WTC11 (cell line): ENCODE measurements at regions not wholly inside any gene's neighbourhood (a gene's known extent, or its start where the extent isn't known, plus 50 kb on each side); places are given as distances from the start of the nearest gene placed in this dataset.

Source experiments
- ATAC-seq: fragments of 200-7000 bp; cut with Tn5 transposase; 2 replicates; pipeline ENCODE4 v1.10.0; 2021; ENCODE audit warnings: mild to moderate bottlenecking, moderate library complexity
- CTCF ChIA-PET: fragments of 300-600 bp; sonication (Branson Sonifier 250); formaldehyde crosslinking; loops from one replicate; lab custom pipeline; 2021; ENCODE audit warnings: antibody characterized with exemption; lab: Charles Lee
- POLR2A ChIA-PET: fragments of 350-600 bp; sonication (Branson Sonifier 250); formaldehyde crosslinking; loops from one replicate; lab custom pipeline; 2021; ENCODE audit warnings: antibody characterized with exemption; lab: Charles Lee
- DNase-seq: peaks from one replicate; pipeline ENCODE4 v3.0.0; 2021; ENCODE audit warnings: low spot score
- H3K27ac Mint-ChIP-seq: 2 replicates; pipeline ENCODE4 v1.8.0; 2021; ENCODE audit warnings: mixed read lengths
- H3K27me3 Mint-ChIP-seq: 2 replicates; pipeline ENCODE4 v1.8.0; 2021; ENCODE audit warnings: low read depth, mild to moderate bottlenecking, moderate library complexity, mixed read lengths
- H3K36me3 Mint-ChIP-seq: 2 replicates; pipeline ENCODE4 v1.8.0; 2021; ENCODE audit warnings: mixed read lengths
- H3K4me1 Mint-ChIP-seq: 2 replicates; pipeline ENCODE4 v1.8.0; 2022; ENCODE audit warnings: mixed read lengths
- H3K4me3 Mint-ChIP-seq: 2 replicates; pipeline ENCODE4 v1.8.0; 2021; ENCODE audit warnings: mild to moderate bottlenecking, moderate library complexity, mixed read lengths
- H3K9me3 Mint-ChIP-seq: 2 replicates; pipeline ENCODE4 v1.8.0; 2021; ENCODE audit warnings: mixed read lengths
- ATF1 ChIP-seq: sonication (generic); formaldehyde crosslinking; IDR thresholded peaks from 2 replicates; pipeline ENCODE4 v1.8.1; 2023; ENCODE audit warnings: mild to moderate bottlenecking, moderate library complexity, missing genetic modification reagents
- CBFB ChIP-seq: sonication (generic); formaldehyde crosslinking; IDR thresholded peaks from 2 replicates; pipeline ENCODE4 v1.8.1; 2022; ENCODE audit warnings: mild to moderate bottlenecking, low read depth, missing genetic modification reagents
- CREB1 ChIP-seq: sonication (generic); formaldehyde crosslinking; IDR thresholded peaks from 2 replicates; pipeline ENCODE4 v1.8.0; 2023; ENCODE audit warnings: mild to moderate bottlenecking, missing genetic modification reagents
- ESRRA ChIP-seq: sonication (generic); formaldehyde crosslinking; IDR thresholded peaks from 2 replicates; pipeline ENCODE4 v1.8.1; 2022; ENCODE audit warnings: mild to moderate bottlenecking, missing genetic modification reagents, borderline replicate concordance
- FOXJ3 ChIP-seq: sonication (generic); formaldehyde crosslinking; IDR thresholded peaks from 2 replicates; pipeline ENCODE4 v1.9.0; 2021; ENCODE audit warnings: missing genetic modification reagents, mild to moderate bottlenecking, borderline replicate concordance
- GTF2I ChIP-seq: fragments of 250-450 bp; sonication (Bioruptor Pico); conservative IDR thresholded peaks from 2 replicates; pipeline ENCODE4 v1.4.0; 2021; ENCODE audit warnings: mild to moderate bottlenecking
- JUN ChIP-seq: sonication (generic); formaldehyde crosslinking; IDR thresholded peaks from 2 replicates; pipeline ENCODE4 v1.8.0; 2023; ENCODE audit warnings: mild to moderate bottlenecking, missing genetic modification reagents
- NFE2L1 ChIP-seq: sonication (generic); formaldehyde crosslinking; IDR thresholded peaks from 2 replicates; pipeline ENCODE4 v1.8.1; 2023; ENCODE audit warnings: missing genetic modification reagents
- RELA ChIP-seq: sonication (generic); formaldehyde crosslinking; IDR thresholded peaks from 2 replicates; pipeline ENCODE4 v1.8.1; 2022; ENCODE audit warnings: missing genetic modification reagents, mild to moderate bottlenecking, borderline replicate concordance
- SMAD4 ChIP-seq: sonication (generic); formaldehyde crosslinking; IDR thresholded peaks from 2 replicates; pipeline ENCODE4 v1.8.0; 2022; ENCODE audit warnings: mild to moderate bottlenecking, missing genetic modification reagents
- TCF7 ChIP-seq: sonication (generic); formaldehyde crosslinking; IDR thresholded peaks from 2 replicates; pipeline ENCODE4 v1.8.0; 2022; ENCODE audit warnings: mild to moderate bottlenecking, low read depth, missing genetic modification reagents, moderate library complexity
- TF ChIP-seq, protein P1 (sequence below): fragments of 250-450 bp; sonication (Bioruptor Pico); IDR thresholded peaks from 2 replicates; pipeline ENCODE4 v1.9.0; 2021; ENCODE audit warnings: mild to moderate bottlenecking
- TF ChIP-seq, protein P2 (sequence below): fragments of 250-450 bp; sonication (Bioruptor Pico); conservative IDR thresholded peaks from 2 replicates; pipeline ENCODE4 v1.9.0; 2021; ENCODE audit warnings: mild to moderate bottlenecking
- TF ChIP-seq, protein P3 (sequence below): sonication (generic); formaldehyde crosslinking; conservative IDR thresholded peaks from 2 replicates; pipeline ENCODE4 v1.8.1; 2023; ENCODE audit warnings: mild to moderate bottlenecking, low read depth, missing genetic modification reagents, moderate library complexity
- TF ChIP-seq, protein P4 (sequence below): sonication (generic); formaldehyde crosslinking; IDR thresholded peaks from 2 replicates; pipeline ENCODE4 v1.8.0; 2023; ENCODE audit warnings: missing genetic modification reagents
- TF ChIP-seq, protein P5 (sequence below): sonication (generic); formaldehyde crosslinking; IDR thresholded peaks from 2 replicates; pipeline ENCODE4 v1.8.0; 2022; ENCODE audit warnings: missing genetic modification reagents
- TF ChIP-seq, protein P6 (sequence below): sonication (generic); formaldehyde crosslinking; IDR thresholded peaks from 2 replicates; pipeline ENCODE4 v1.8.0; 2022; ENCODE audit warnings: mild to moderate bottlenecking, missing genetic modification reagents
- TF ChIP-seq, protein P7 (sequence below): sonication (generic); formaldehyde crosslinking; IDR thresholded peaks from 2 replicates; pipeline ENCODE4 v1.8.1; 2023; ENCODE audit warnings: mild to moderate bottlenecking, missing genetic modification reagents, moderate library complexity
- TF ChIP-seq, protein P8 (sequence below): fragments of 250-450 bp; sonication (Bioruptor Pico); IDR thresholded peaks from 2 replicates; pipeline ENCODE4 v2.1.2; 2022; ENCODE audit warnings: mild to moderate bottlenecking, moderate library complexity

DNA sequence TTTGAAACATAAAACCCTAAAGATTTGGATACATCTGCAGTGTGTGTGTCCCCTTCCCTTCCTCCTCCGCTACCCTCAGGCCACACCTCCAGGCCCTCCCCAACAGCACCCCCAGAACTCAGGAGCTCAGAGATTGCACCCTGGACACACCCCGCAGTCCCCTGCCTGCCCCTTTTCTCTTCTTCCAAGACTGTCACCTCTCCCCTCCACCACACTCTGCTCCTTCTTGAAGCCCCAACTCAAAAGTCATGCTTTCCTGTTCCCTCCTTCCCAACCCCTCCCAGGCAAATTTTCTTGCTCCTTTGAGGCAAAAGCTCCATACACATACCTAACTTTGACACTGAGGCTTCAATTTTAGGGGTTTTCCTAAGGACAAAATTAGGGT lies 285.7 kb upstream of the STT3B start:
- H3K36me3 Mint-ChIP-seq, result no peaks in the 10 kb centered on the region
- no peak overlapping the region for H3K4me3 Mint-ChIP-seq
- peaks cover 4% of the 10 kb centered on the region; the same call in 1 of the 2 replicates for H3K9me3 Mint-ChIP-seq
- no peak for TF ChIP-seq ATF1 (CRISPR knock-in tag)
- TF ChIP-seq, protein P1, sequence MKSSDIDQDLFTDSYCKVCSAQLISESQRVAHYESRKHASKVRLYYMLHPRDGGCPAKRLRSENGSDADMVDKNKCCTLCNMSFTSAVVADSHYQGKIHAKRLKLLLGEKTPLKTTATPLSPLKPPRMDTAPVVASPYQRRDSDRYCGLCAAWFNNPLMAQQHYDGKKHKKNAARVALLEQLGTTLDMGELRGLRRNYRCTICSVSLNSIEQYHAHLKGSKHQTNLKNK (CRISPR knock-in tag), result no peak
- no peak for TF ChIP-seq CBFB
- TF ChIP-seq, protein P2, sequence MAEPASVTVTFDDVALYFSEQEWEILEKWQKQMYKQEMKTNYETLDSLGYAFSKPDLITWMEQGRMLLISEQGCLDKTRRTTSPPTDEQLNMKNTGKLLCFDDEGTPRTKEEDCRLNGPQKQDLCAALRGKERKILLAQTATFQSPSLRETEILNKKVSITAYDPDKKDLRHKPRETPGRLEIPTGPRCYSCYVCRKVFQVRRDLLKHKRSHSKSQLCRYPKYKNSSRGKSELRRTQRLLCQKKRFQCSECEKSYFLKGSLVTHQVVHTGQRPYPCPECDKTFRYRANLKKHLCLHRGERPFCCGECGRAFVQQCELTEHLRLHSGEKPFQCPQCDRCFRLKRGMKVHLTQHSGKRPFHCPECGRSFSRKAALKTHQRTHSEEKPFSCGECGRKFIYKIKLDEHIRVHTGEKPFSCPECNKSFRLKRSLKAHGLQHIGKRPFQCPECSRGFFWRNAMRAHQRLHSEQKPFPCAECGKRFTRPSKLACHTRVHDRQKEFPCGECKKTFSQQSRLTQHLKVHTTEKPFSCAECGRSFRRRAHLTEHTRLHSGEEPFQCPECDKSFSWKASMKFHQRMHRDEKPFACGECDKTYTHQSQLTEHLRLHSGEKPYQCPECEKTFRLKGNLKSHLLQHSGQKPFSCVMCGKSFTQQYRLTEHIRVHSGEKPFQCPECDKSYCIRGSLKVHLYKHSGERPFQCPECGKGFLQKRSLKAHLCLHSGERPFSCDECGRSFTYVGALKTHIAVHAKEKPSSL, result no peak
- TF ChIP-seq, protein P3, sequence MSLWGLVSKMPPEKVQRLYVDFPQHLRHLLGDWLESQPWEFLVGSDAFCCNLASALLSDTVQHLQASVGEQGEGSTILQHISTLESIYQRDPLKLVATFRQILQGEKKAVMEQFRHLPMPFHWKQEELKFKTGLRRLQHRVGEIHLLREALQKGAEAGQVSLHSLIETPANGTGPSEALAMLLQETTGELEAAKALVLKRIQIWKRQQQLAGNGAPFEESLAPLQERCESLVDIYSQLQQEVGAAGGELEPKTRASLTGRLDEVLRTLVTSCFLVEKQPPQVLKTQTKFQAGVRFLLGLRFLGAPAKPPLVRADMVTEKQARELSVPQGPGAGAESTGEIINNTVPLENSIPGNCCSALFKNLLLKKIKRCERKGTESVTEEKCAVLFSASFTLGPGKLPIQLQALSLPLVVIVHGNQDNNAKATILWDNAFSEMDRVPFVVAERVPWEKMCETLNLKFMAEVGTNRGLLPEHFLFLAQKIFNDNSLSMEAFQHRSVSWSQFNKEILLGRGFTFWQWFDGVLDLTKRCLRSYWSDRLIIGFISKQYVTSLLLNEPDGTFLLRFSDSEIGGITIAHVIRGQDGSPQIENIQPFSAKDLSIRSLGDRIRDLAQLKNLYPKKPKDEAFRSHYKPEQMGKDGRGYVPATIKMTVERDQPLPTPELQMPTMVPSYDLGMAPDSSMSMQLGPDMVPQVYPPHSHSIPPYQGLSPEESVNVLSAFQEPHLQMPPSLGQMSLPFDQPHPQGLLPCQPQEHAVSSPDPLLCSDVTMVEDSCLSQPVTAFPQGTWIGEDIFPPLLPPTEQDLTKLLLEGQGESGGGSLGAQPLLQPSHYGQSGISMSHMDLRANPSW (CRISPR knock-in tag), result no peak
- TF ChIP-seq SMAD4 (CRISPR knock-in tag), result no peak
- no peak for TF ChIP-seq NFE2L1
- H3K27me3 Mint-ChIP-seq, result no peaks in the 10 kb centered on the region
- CTCF ChIA-PET, result no interaction called here
- POLR2A ChIA-PET, result no interaction called here
- ATAC-seq (no peak), DNase-seq (no peak)
- peaks cover 11% of the 10 kb centered on the region for H3K4me1 Mint-ChIP-seq
- H3K27ac Mint-ChIP-seq, result no peak overlapping the region

DNA sequence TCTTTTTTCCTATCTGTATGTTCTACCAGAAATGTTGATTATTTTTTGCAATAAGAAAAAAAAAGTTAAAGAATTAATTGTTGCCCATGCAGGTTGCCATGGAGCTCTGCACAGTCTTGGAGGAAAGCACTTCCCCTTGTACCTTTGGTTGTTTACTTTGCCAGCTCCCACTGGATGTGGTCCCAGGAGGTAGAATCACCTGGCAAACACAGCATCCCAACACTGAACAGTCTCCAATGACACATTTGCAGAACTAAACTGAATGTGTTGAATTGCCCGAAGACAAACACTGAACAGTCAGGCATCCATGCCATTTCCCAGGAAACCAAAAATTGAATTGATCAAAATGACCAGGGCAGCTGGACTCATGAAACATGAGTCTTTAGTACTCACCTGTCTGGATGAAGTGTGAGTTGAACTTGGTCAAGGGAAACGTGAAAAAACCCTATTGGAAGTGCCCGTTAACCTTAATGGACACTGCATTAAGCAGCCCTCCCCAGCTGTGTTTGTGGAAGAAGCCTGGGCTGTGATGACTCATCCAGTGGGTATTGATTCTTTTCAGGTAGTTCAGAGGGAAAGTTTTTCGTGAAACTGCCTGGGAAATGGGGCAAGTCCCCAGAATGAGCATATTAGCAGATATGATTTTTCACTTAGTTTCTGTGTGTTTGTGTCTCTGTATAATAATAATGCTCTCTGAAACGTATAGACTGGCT lies 284.7 kb upstream of the STT3B start:
- H3K36me3 Mint-ChIP-seq, result no peaks in the 10 kb centered on the region
- H3K27me3 Mint-ChIP-seq, result no peaks in the 10 kb centered on the region
- ATAC-seq (no peak), DNase-seq (no peak)
- peaks cover 8% of the 10 kb centered on the region for H3K4me1 Mint-ChIP-seq
- POLR2A ChIA-PET, result interaction anchor here (0.6 kb wide), 1 partner anchor 80 kb away, joined by 3 read pairs; no protein-coding TSS in a partner anchor
- no peak overlapping the region for H3K4me3 Mint-ChIP-seq
- CTCF ChIA-PET, result no interaction called here
- no peak overlapping the region for H3K27ac Mint-ChIP-seq
- H3K9me3 Mint-ChIP-seq, result peaks cover 4% of the 10 kb centered on the region; the same call in 1 of the 2 replicates
- no peak for TF ChIP-seq ESRRA (CRISPR knock-in tag)
- TF ChIP-seq, protein P4, sequence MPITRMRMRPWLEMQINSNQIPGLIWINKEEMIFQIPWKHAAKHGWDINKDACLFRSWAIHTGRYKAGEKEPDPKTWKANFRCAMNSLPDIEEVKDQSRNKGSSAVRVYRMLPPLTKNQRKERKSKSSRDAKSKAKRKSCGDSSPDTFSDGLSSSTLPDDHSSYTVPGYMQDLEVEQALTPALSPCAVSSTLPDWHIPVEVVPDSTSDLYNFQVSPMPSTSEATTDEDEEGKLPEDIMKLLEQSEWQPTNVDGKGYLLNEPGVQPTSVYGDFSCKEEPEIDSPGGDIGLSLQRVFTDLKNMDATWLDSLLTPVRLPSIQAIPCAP (CRISPR knock-in tag), result no peak
- no peak for TF ChIP-seq GTF2I (CRISPR knock-in tag)
- TF ChIP-seq RELA (CRISPR knock-in tag), result no peak
- no peak for TF ChIP-seq JUN (CRISPR knock-in tag)
- no peak for TF ChIP-seq FOXJ3 (CRISPR knock-in tag)
- TF ChIP-seq, protein P5, sequence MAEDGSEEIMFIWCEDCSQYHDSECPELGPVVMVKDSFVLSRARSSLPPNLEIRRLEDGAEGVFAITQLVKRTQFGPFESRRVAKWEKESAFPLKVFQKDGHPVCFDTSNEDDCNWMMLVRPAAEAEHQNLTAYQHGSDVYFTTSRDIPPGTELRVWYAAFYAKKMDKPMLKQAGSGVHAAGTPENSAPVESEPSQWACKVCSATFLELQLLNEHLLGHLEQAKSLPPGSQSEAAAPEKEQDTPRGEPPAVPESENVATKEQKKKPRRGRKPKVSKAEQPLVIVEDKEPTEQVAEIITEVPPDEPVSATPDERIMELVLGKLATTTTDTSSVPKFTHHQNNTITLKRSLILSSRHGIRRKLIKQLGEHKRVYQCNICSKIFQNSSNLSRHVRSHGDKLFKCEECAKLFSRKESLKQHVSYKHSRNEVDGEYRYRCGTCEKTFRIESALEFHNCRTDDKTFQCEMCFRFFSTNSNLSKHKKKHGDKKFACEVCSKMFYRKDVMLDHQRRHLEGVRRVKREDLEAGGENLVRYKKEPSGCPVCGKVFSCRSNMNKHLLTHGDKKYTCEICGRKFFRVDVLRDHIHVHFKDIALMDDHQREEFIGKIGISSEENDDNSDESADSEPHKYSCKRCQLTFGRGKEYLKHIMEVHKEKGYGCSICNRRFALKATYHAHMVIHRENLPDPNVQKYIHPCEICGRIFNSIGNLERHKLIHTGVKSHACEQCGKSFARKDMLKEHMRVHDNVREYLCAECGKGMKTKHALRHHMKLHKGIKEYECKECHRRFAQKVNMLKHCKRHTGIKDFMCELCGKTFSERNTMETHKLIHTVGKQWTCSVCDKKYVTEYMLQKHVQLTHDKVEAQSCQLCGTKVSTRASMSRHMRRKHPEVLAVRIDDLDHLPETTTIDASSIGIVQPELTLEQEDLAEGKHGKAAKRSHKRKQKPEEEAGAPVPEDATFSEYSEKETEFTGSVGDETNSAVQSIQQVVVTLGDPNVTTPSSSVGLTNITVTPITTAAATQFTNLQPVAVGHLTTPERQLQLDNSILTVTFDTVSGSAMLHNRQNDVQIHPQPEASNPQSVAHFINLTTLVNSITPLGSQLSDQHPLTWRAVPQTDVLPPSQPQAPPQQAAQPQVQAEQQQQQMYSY (CRISPR knock-in tag), result no peak
- TF ChIP-seq, protein P1 (CRISPR knock-in tag), result no peak
- TF ChIP-seq, protein P6, sequence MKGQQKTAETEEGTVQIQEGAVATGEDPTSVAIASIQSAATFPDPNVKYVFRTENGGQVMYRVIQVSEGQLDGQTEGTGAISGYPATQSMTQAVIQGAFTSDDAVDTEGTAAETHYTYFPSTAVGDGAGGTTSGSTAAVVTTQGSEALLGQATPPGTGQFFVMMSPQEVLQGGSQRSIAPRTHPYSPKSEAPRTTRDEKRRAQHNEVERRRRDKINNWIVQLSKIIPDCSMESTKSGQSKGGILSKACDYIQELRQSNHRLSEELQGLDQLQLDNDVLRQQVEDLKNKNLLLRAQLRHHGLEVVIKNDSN (CRISPR knock-in tag), result no peak
- no peak for TF ChIP-seq CBFB
- TF ChIP-seq, protein P7, sequence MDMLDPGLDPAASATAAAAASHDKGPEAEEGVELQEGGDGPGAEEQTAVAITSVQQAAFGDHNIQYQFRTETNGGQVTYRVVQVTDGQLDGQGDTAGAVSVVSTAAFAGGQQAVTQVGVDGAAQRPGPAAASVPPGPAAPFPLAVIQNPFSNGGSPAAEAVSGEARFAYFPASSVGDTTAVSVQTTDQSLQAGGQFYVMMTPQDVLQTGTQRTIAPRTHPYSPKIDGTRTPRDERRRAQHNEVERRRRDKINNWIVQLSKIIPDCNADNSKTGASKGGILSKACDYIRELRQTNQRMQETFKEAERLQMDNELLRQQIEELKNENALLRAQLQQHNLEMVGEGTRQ (CRISPR knock-in tag), result no peak
- no peak for TF ChIP-seq CREB1 (CRISPR knock-in tag)
- TF ChIP-seq, protein P8, sequence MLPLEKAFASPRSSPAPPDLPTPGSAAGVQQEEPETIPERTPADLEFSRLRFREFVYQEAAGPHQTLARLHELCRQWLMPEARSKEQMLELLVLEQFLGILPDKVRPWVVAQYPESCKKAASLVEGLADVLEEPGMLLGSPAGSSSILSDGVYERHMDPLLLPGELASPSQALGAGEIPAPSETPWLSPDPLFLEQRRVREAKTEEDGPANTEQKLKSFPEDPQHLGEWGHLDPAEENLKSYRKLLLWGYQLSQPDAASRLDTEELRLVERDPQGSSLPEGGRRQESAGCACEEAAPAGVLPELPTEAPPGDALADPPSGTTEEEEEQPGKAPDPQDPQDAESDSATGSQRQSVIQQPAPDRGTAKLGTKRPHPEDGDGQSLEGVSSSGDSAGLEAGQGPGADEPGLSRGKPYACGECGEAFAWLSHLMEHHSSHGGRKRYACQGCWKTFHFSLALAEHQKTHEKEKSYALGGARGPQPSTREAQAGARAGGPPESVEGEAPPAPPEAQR (CRISPR knock-in tag), result no peak
- TF ChIP-seq TCF7 (CRISPR knock-in tag), result no peak
